MM.1S (cell line): ENCODE measurements at regions not wholly inside any gene's neighbourhood (a gene's known extent, or its start where the extent isn't known, plus 50 kb on each side); places are given as distances from the start of the nearest gene placed in this dataset.

Source experiments
- DNase-seq: peaks from one replicate; pipeline ENCODE4 v3.0.0-alpha.2; 2015
- H2AFZ ChIP-seq: fragments of 300-600 bp; sonication (generic); 2 replicates; pipeline ENCODE4 v1.6.0; 2016; ENCODE audit warnings: antibody characterized with exemption, low read length
- H3F3A ChIP-seq: fragments of 300-600 bp; sonication (generic); 2 replicates; pipeline ENCODE4 v1.6.1; 2016; ENCODE audit warnings: mild to moderate bottlenecking, antibody characterized with exemption, low read length, moderate library complexity, mixed read lengths; ENCODE audit not compliant: insufficient read depth
- H3K27ac ChIP-seq: fragments of 300-600 bp; sonication (generic); 2 replicates; pipeline ENCODE4 v1.5.1; 2016; ENCODE audit warnings: mild to moderate bottlenecking, low read length
- H3K27me3 ChIP-seq: fragments of 300-600 bp; sonication (generic); replicated peaks from 2 replicates; pipeline ENCODE4 v1.6.0; 2016; ENCODE audit warnings: low read length; ENCODE audit not compliant: insufficient read depth
- H3K36me3 ChIP-seq: fragments of 300-600 bp; sonication (generic); replicated peaks from 2 replicates; pipeline ENCODE4 v1.6.1; 2016; ENCODE audit warnings: mild to moderate bottlenecking, low read length, mixed read lengths; ENCODE audit not compliant: insufficient read depth
- H3K4me1 ChIP-seq: fragments of 300-600 bp; sonication (generic); 2 replicates; pipeline ENCODE4 v1.6.1; 2016; ENCODE audit warnings: low read length, mixed read lengths
- H3K4me2 ChIP-seq: fragments of 300-600 bp; sonication (generic); 2 replicates; pipeline ENCODE4 v1.6.0; 2016; ENCODE audit warnings: low read depth, low read length
- H3K4me3 ChIP-seq: fragments of 300-600 bp; sonication (generic); 2 replicates; pipeline ENCODE4 v1.5.1; 2016; ENCODE audit warnings: low read length, mixed read lengths
- H3K79me2 ChIP-seq: fragments of 300-600 bp; sonication (generic); 2 replicates; pipeline ENCODE4 v1.6.1; 2016; ENCODE audit warnings: mixed run types, low read length, mixed read lengths
- H3K9ac ChIP-seq: fragments of 300-600 bp; sonication (generic); 2 replicates; pipeline ENCODE4 v1.6.1; 2016; ENCODE audit warnings: low read length, mixed read lengths
- H3K9me2 ChIP-seq: fragments of 300-600 bp; sonication (generic); replicated peaks from 2 replicates; pipeline ENCODE4 v1.6.1; 2016; ENCODE audit warnings: mild to moderate bottlenecking, low read length, mixed read lengths; ENCODE audit not compliant: insufficient read depth
- H3K9me3 ChIP-seq: fragments of 300-600 bp; sonication (generic); replicated peaks from 2 replicates; pipeline ENCODE4 v1.6.1; 2016; ENCODE audit warnings: mild to moderate bottlenecking, low read length, mixed read lengths; ENCODE audit not compliant: insufficient read depth
- H4K20me1 ChIP-seq: fragments of 300-600 bp; sonication (generic); 2 replicates; pipeline ENCODE4 v1.6.1; 2016; ENCODE audit warnings: mild to moderate bottlenecking, low read length, moderate library complexity, mixed read lengths; ENCODE audit not compliant: insufficient read depth
- EZH2 ChIP-seq: fragments of 300-600 bp; sonication (generic); optimal IDR thresholded peaks from 2 replicates; pipeline ENCODE3; 2017; ENCODE audit warnings: low read depth, mild to moderate bottlenecking, antibody characterized with exemption, low read length, mixed read lengths
- EZH2phosphoT487 ChIP-seq: fragments of 300-600 bp; sonication (generic); IDR thresholded peaks from 2 replicates; pipeline ENCODE4 v1.6.1; 2018; ENCODE audit warnings: antibody characterized with exemption, low read length
- TF ChIP-seq, protein P1 (sequence below): fragments of 300-600 bp; sonication (generic); IDR thresholded peaks from 2 replicates; pipeline ENCODE4 v1.5.1; 2016; ENCODE audit warnings: antibody characterized with exemption, low read length, mixed read lengths

DNA sequence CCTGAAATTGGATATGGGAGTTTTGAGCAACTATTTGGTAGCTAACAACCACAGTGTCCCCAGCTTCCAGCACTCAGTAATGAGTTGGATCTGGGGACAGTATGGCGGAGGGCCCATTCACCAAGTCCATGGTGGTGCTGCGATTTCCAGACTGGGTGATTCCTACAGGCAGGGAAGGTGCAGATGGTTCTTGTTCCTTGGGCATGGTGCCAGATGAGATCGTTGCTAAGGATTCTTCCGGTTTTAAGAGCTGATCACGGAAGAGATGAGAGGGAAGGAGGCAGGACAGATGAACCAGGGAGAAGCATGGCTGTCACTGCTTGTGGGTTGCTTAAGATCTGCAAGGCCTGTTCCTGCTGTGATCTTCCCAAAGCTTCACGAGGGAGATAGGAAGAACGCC, 380.3 kb downstream of the TCERG1L start:
- TF ChIP-seq EZH2phosphoT487 = no peak
- no peak for TF ChIP-seq EZH2
- TF ChIP-seq, protein P1, sequence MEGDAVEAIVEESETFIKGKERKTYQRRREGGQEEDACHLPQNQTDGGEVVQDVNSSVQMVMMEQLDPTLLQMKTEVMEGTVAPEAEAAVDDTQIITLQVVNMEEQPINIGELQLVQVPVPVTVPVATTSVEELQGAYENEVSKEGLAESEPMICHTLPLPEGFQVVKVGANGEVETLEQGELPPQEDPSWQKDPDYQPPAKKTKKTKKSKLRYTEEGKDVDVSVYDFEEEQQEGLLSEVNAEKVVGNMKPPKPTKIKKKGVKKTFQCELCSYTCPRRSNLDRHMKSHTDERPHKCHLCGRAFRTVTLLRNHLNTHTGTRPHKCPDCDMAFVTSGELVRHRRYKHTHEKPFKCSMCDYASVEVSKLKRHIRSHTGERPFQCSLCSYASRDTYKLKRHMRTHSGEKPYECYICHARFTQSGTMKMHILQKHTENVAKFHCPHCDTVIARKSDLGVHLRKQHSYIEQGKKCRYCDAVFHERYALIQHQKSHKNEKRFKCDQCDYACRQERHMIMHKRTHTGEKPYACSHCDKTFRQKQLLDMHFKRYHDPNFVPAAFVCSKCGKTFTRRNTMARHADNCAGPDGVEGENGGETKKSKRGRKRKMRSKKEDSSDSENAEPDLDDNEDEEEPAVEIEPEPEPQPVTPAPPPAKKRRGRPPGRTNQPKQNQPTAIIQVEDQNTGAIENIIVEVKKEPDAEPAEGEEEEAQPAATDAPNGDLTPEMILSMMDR = no peak
- H3K79me2 ChIP-seq = no peaks in the 10 kb centered on the region

DNA sequence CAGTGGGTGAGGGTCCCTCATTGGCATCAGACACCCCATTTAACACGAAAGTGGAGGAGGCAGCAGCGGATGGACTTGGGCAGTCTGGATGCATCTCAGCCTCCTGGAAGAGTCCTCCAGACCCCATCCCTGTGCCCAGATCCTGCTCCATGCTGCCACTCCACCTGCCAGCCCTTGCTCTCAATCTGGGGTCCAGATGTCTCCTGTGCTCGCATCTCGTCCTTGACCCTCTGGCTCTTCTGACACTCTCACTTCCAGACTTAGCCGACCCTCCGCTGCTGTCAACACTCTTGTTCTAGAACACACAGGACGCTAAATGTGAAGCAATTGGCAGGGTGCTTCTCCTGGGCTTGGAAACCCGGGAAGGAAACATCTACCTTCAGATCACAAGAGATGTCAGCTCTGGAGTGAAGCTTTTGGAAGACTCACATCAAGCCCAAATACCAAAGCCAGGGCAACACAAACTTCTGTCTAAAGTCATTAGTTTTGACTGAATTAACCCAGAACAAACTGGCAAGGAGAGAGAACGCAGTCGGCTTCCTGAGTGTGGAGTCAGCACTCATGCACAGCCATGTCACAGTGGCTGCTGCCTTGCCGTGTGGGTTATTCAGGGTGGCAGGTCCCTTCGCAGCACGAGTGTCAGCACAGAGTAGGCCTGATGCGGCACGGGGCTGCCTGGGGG, 379.1 kb downstream of the TCERG1L start:
- Histone ChIP-seq H3K4me2 (no peak overlapping the region), H3K79me2 (no peaks in the 10 kb centered on the region), H3K4me3 (no peak overlapping the region), H3K4me1 (no peaks in the 10 kb centered on the region), H3K27ac (no peak overlapping the region), H3K9me3 (no peaks in the 10 kb centered on the region), H4K20me1 (no peaks in the 10 kb centered on the region), H3K9ac (no peak overlapping the region), H3K9me2 (no peaks in the 10 kb centered on the region), H2AFZ (no peak overlapping the region), H3K36me3 (no peaks in the 10 kb centered on the region), H3F3A (no peaks in the 10 kb centered on the region), H3K27me3 (no peaks in the 10 kb centered on the region)
- no peak for DNase-seq
- TF ChIP-seq, protein P1 = no peak
- TF ChIP-seq EZH2phosphoT487 (no peak), EZH2 (no peak)

More for the DNA sequence above, 380.3 kb downstream of the TCERG1L start:
- Histone ChIP-seq H4K20me1 (no peaks in the 10 kb centered on the region), H3K9ac (no peak overlapping the region), H3F3A (no peaks in the 10 kb centered on the region), H3K4me3 (no peak overlapping the region), H3K9me2 (no peaks in the 10 kb centered on the region), H3K36me3 (no peaks in the 10 kb centered on the region), H2AFZ (no peak overlapping the region), H3K27me3 (no peaks in the 10 kb centered on the region), H3K27ac (no peak overlapping the region), H3K9me3 (no peaks in the 10 kb centered on the region), H3K4me2 (no peak overlapping the region), H3K4me1 (no peaks in the 10 kb centered on the region)
- no peak for DNase-seq

DNA sequence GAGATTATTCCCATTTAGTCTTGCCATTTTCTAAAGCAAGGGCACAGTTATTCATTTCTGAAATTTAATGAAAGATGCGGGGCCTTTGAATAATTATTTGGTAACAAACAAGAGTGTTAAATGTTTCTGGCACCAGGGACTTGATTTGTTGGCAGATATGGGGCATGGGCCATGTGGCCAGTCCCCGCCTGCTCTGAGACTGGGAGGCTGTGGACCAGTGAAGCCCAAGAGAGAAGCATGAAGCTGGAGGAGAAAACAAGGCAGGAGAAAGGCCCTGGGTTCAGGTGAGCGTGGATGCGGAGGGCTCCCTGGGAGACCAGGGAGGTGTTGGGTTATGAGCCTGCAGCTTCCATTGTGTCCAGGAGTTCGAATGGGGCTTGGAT, 378.5 kb downstream of the TCERG1L start:
- DNase-seq = no peak
- Histone ChIP-seq H3K4me3 (no peak overlapping the region), H4K20me1 (no peaks in the 10 kb centered on the region), H3K4me2 (no peak overlapping the region), H3K27me3 (no peaks in the 10 kb centered on the region), H3K27ac (no peak overlapping the region), H3K9me2 (no peaks in the 10 kb centered on the region), H3K36me3 (no peaks in the 10 kb centered on the region), H3K9ac (no peak overlapping the region), H3K4me1 (no peaks in the 10 kb centered on the region), H3K9me3 (no peaks in the 10 kb centered on the region), H3K79me2 (no peaks in the 10 kb centered on the region), H3F3A (no peaks in the 10 kb centered on the region), H2AFZ (no peak overlapping the region)
- TF ChIP-seq, protein P1 = no peak
- TF ChIP-seq EZH2phosphoT487 = no peak
- no peak for TF ChIP-seq EZH2
